ENCODE measurements at regions not wholly inside any gene's neighbourhood (a gene's known extent, or its start where the extent isn't known, plus 50 kb on each side); places are given as distances from the start of the nearest gene placed in this dataset.

- no peak for DNase-seq
Observed at GRCh38 chr15:69629631-69630161, 177.1 kb downstream of the RPLP1 start.

GRCh38 chr15:69631005-69631404 lies 178.4 kb downstream of the RPLP1 start:
- no peak for DNase-seq

DNA sequence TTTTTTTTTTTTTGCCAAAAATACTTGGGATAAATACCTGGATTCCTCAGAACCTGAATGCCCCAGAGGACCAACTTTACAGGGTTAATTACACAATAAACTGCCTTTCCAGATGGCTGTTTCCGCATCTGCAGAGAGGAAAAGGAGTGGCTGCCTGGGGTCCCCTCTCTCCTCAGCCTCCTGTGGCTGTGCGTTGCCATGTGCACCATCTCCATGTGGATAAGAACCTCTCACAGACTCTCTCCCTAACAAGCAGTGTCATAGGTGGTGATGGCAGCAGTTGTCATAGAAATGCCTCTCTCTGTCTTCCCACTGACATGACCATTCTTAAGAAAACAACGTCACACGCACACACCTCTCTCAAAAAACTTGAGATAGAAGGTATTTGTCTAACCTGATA lies 179.4 kb downstream of the RPLP1 start:
- DNase-seq = no peak

- DNase-seq = no peak
Observed at GRCh38 chr15:69634860-69635259, 182.2 kb downstream of the RPLP1 start.

DNA sequence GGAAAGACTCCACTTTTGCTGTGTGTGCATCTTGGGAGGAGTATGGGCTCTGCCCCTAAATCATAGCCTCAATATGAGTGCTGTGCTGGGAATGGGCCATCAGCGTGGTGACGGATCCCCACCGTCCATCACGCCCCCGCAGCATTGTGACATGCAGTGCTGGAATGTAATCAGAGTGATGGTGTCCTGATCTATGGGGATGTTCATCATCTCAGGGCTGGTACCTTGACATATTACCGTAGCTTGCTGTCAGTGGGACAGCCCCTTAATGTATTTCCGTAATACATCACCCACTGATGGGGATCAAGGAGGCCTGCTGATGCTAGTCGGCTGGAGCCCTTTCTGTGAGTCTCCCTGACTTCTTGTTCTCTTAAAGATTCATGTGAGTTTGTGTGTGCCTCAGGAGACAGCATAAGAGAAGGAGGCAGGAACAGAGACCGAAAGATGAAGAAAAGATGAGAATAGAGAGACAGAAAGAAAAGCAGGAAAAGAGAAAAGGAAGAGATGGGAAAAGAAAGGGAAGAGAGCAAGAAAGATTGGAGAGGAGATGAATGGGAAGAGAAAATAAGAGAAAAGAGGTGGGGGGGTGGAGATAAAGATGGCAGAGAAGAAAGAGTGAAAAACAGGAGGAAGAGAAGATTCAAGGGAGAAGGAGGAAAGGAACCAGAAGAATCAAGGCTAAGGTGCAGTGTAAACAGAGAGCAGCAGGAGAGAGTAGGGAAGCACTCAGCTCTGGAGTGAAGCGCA lies 183.7 kb downstream of the RPLP1 start:
- no peak for DNase-seq

GRCh38 chr15:69637818-69638217 lies 185.2 kb downstream of the RPLP1 start:
- DNase-seq = no peak

DNA sequence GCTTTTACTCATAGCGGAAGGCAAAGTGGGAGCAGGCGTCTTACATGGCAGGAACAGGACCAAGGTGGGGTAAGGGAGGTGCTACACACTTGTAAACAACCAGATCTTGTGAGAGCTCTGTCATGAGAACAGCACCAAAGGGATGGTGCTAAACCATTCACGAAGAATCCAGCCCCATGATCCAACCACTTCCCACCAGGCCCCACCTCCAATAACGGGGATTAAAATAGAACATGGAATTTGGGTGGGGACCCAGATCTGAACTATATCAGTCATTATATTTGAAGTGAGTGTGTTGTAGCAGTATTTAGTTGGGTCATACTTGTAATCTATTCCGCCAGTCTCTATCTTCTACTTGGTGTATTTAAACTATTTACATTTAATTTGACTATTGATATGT lies 190.9 kb downstream of the RPLP1 start:
- no peak for DNase-seq

DNA sequence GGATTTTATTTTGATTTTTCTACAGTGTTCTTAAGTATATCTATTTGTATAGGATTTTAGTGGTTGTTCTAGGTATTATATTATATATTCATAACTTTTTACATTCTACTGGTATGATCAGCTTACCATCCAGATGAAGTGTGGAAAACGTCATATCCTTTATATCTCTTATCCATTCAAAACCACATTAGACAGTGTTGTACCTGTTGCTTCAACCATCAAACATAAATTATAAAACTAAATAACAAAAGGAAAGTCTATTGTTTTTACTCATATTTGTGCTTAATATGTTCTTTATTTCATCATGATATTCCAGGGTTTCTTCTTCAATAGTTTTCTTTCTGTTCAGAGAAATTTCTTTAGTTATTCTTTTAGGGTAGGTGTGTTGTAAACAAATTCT lies 191.4 kb downstream of the RPLP1 start:
- no peak for DNase-seq

DNA sequence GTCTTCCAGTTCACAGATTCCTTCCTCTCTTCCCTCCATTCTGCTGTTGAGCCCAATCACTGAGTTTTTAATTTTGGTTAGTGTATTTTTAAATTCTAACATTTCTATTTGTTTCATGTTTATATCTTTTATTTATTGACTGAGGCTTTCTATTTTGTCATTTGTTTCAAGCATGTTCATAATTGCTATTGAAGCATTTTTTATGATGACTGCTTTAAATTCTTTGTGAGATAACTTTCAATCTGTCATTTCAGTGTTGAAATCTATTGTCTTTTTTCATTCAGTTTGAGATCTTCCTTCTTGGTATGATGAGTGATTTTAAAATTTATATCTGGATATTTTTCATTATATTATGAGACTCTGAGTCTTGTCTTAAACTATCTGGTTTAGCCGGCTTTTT lies 192.3 kb downstream of the RPLP1 start:
- no peak for DNase-seq

DNA sequence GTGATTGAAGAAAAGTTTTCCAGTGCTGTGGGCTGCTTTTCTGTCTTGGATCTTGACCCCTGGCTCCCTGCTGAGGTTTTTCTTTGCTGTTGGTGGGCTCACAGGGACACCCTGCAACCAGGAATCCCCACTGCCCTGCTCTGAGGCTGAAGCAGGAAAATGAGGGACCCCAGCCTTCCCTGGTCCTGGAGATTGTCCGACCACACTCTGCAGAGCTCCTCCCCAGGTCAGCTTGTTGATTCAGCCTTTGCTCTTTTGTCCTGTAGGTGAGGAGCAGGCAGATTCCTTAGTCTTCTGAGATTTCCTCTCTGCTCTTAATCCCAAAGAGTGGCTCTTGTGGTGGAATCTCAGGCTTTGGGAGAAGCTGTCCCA lies 194.5 kb downstream of the RPLP1 start:
- DNase-seq = no peak

- no peak for DNase-seq
Observed at GRCh38 chr15:69648212-69648611, 195.6 kb downstream of the RPLP1 start.

GRCh38 chr15:69648775-69649735 lies 196.4 kb downstream of the RPLP1 start:
- DNase-seq = no peak

GRCh38 chr15:69652293-69652692 lies 199.7 kb downstream of the RPLP1 start:
- no peak for DNase-seq

DNA sequence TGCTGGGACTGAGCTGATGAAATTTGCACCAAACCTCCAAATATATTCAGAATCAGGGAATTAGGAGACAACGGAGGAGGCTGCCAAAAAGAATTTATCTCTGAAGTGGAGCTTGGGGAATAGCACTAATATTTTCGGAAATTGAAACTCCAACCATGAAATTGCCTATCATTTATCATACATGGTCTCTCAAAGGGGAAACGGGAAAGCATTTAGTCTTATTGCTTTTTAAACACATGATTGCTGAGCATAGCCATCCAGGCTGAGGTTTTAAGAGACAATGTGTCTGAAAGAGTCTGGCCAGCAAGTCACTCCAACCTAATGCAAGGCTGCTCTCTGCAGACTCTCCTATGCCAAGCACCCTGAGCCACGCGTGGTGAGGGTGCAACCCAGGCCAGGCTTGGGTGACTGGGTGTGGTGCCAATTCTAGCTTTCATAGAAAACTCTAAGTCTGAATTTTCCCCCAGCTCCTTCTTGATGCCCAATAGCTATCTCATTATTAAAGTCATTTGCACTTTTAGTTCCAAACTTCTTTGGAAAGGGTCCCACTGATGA lies 200.2 kb downstream of the RPLP1 start:
- no peak for DNase-seq

GRCh38 chr15:69653306-69653705 lies 200.7 kb downstream of the RPLP1 start:
- DNase-seq = no peak

DNA sequence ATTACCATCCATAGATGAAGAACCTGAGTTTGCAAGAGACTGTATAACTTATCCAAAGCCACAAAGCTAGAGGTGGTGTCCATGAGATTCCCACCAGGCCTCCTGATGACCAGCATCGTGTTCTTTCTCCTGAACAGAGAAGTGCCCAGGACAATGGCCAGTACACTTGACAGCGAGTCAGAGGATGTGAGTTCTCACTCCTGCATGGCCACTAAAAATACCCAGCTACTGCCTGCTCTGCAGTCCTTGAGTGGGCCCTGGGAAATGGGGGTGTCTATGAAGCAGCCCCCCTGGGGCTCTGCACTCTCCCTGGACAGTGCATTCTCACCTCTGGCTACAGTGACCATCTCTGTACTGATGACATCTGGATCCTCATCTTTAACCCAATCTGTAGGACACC lies 201.2 kb downstream of the RPLP1 start:
- no peak for DNase-seq

DNA sequence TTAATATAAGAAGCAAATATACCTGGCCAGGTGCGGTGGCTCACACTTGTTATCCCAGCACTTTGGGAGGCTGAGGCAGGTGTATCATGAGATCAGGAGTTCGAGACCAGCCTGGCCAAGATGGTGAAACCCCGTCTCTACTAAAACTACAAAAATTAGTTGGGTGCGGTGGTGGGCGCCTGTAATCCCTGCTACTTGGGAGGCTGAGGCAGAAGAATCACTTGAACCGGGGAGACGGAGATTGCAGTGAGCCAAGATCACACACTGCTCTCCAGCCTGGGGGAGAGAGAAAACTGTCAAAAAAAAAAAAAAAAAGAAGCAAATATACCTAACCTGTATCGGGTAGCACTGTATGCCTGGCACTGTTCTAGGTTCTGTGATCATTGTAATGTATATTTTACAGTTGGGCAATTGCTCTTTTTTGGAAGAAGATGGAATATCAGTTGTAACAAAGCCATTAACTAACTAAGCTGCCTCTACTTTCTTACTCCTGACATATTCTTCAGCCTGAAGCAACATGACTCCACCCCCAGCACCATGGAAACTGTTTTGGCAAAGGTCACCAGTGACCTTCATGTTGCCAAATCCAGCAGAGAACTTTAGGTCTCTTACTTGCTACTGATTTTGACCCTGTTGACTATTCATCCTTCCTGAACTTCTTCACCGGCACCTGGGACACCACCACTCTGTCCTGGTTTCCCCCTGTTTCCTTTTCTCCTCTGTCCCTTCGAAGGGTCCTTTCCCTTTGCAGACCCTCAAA lies 203.8 kb downstream of the RPLP1 start:
- no peak for DNase-seq

- DNase-seq = no peak
Observed at GRCh38 chr15:69657626-69658025, 205.0 kb downstream of the RPLP1 start.

DNA sequence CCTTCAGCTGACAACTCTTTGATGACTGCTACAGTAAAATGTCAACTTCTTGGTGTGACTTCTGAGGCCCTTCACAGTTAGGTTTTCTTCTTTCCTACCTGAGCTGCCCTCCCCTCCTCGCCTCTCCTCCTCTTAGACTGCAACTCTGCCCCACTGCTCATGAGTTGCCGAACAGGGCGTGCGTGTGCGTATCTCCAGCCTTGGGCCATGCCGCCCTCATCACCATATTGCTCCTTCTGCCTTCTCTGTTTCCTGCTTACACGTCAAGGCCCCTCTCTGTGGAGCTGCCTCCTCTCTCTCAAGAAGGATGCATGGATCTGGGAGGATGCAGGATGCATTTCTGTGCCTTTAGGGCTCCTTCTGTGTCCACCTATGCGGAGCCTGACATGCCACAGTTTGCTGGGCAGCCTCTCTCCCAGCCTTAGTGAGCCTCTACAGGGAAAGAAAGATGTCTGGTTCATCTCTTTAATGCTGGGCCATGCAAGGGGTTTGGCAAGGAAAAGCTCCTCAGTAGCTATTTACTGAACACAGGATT lies 205.9 kb downstream of the RPLP1 start:
- no peak for DNase-seq

DNA sequence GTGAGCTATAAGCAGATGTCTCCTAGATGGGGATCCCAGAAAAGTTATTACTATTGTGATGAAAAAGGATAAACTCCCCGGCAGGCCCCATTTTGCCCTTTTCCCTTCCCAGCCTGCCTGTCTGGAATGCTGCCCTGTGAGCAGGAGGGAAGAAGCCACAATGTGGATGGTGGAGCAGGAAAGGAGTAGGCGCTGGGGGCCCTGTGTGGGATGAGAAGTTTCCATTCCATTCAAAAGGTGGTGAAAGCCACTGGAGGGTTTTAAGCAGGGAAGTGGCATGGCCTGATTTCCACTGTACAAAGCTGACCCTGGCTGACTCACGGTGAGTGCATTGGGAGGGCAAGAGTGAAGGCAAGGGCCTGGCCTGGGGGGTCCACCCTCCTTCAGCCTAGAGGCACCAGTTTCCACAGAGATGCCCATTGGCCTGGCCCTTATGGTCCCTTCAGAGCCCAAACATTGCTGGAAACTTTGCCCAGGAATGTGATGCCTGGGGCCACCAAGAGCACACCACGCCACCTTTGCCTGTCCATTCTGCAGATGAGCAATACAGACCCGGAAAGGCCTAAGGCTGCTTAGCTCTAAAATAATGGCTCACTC lies 206.9 kb downstream of the RPLP1 start:
- DNase-seq = no peak

GRCh38 chr15:69660114-69660513 lies 207.5 kb downstream of the RPLP1 start:
- DNase-seq = no peak

Data from NCI-H526 treated with DMSO at 0.1 percent for 48 hours (cell line).